HEK293 (cell line): ENCODE measurements at regions not wholly inside any gene's neighbourhood (a gene's known extent, or its start where the extent isn't known, plus 50 kb on each side); places are given as distances from the start of the nearest gene placed in this dataset.

Source experiments
- BCL11A ChIP-seq: fragments of 450-650 bp; formaldehyde crosslinking; IDR thresholded peaks from 2 replicates; pipeline ENCODE4 v1.5.1; 2016; ENCODE audit warnings: low read depth, missing biosample characterization, missing genetic modification characterization
- GFI1B ChIP-seq: fragments of 450-650 bp; formaldehyde crosslinking; IDR thresholded peaks from 2 replicates; pipeline ENCODE4 v1.5.1; 2016; ENCODE audit warnings: missing biosample characterization, missing genetic modification characterization
- GLI2 ChIP-seq: fragments of 450-650 bp; formaldehyde crosslinking; IDR thresholded peaks from 2 replicates; pipeline ENCODE4; 2017; ENCODE audit warnings: missing biosample characterization, missing genetic modification characterization, low read depth, borderline replicate concordance
- GLIS1 ChIP-seq: fragments of 450-650 bp; formaldehyde crosslinking; IDR thresholded peaks from 2 replicates; pipeline ENCODE4 v1.5.1; 2016; ENCODE audit warnings: missing biosample characterization, missing genetic modification characterization
- GLIS2 ChIP-seq: fragments of 450-650 bp; formaldehyde crosslinking; IDR thresholded peaks from 2 replicates; pipeline ENCODE4 v1.5.1; 2016; ENCODE audit warnings: missing biosample characterization, missing genetic modification characterization
- IKZF3 ChIP-seq: fragments of 450-650 bp; IDR thresholded peaks from 2 replicates; pipeline ENCODE4 v1.5.0; 2018; ENCODE audit warnings: missing biosample characterization, mild to moderate bottlenecking, missing genetic modification characterization, moderate library complexity
- SETDB1 ChIP-seq: IDR thresholded peaks from one replicate; pipeline ENCODE4 v1.6.1; 2017; ENCODE audit warnings: mild to moderate bottlenecking, low read length, moderate library complexity, mixed read lengths; ENCODE audit not compliant: insufficient read length
- SP3 ChIP-seq: fragments of 450-650 bp; formaldehyde crosslinking; IDR thresholded peaks from 2 replicates; pipeline ENCODE4 v1.5.1; 2016; ENCODE audit warnings: missing biosample characterization, missing genetic modification characterization
- YY1 ChIP-seq: fragments of 450-650 bp; formaldehyde crosslinking; IDR thresholded peaks from 2 replicates; pipeline ENCODE4 v1.5.1; 2018; ENCODE audit warnings: missing biosample characterization, missing genetic modification characterization
- ZBTB21 ChIP-seq: fragments of 450-650 bp; formaldehyde crosslinking; IDR thresholded peaks from 2 replicates; pipeline ENCODE4 v1.5.1; 2017; ENCODE audit warnings: missing biosample characterization, missing genetic modification characterization
- ZBTB44 ChIP-seq: fragments of 450-650 bp; IDR thresholded peaks from 2 replicates; pipeline ENCODE4 v1.5.1; 2018; ENCODE audit warnings: missing biosample characterization, mild to moderate bottlenecking, missing genetic modification characterization
- ZBTB6 ChIP-seq: fragments of 450-650 bp; formaldehyde crosslinking; IDR thresholded peaks from 2 replicates; pipeline ENCODE4 v1.5.1; 2017; ENCODE audit warnings: missing biosample characterization, missing genetic modification characterization
- ZEB2 ChIP-seq: fragments of 450-650 bp; formaldehyde crosslinking; IDR thresholded peaks from 2 replicates; pipeline ENCODE4 v1.5.1; 2016; ENCODE audit warnings: missing biosample characterization, missing genetic modification characterization
- ZFHX2 ChIP-seq: fragments of 450-650 bp; formaldehyde crosslinking; conservative IDR thresholded peaks from 2 replicates; pipeline ENCODE4 v1.5.1; 2016; ENCODE audit warnings: missing biosample characterization, missing genetic modification characterization
- ZFP69B ChIP-seq: fragments of 450-650 bp; formaldehyde crosslinking; IDR thresholded peaks from 2 replicates; pipeline ENCODE4 v1.5.1; 2016; ENCODE audit warnings: missing biosample characterization, missing genetic modification characterization
- ZNF10 ChIP-seq: fragments of 450-650 bp; formaldehyde crosslinking; IDR thresholded peaks from 2 replicates; pipeline ENCODE4 v1.5.1; 2017; ENCODE audit warnings: missing biosample characterization, missing genetic modification characterization
- ZNF148 ChIP-seq: fragments of 450-650 bp; formaldehyde crosslinking; IDR thresholded peaks from 2 replicates; pipeline ENCODE4 v1.5.0; 2017; ENCODE audit warnings: missing biosample characterization, missing genetic modification characterization, borderline replicate concordance
- ZNF18 ChIP-seq: fragments of 450-650 bp; formaldehyde crosslinking; IDR thresholded peaks from 2 replicates; pipeline ENCODE4 v1.5.1; 2016; ENCODE audit warnings: missing biosample characterization, missing genetic modification characterization
- ZNF404 ChIP-seq: fragments of 450-650 bp; formaldehyde crosslinking; IDR thresholded peaks from 2 replicates; pipeline ENCODE4 v1.5.1; 2017; ENCODE audit warnings: missing biosample characterization, missing genetic modification characterization
- ZNF664 ChIP-seq: fragments of 450-650 bp; formaldehyde crosslinking; IDR thresholded peaks from 2 replicates; pipeline ENCODE4 v1.5.1; 2016; ENCODE audit warnings: missing biosample characterization, missing genetic modification characterization
- ZNF692 ChIP-seq: fragments of 450-650 bp; formaldehyde crosslinking; IDR thresholded peaks from 2 replicates; pipeline ENCODE4 v1.5.1; 2016; ENCODE audit warnings: missing biosample characterization, missing genetic modification characterization
- ZSCAN30 ChIP-seq: fragments of 450-650 bp; IDR thresholded peaks from 2 replicates; pipeline ENCODE4 v1.5.1; 2018; ENCODE audit warnings: missing biosample characterization, mild to moderate bottlenecking, missing genetic modification characterization, moderate library complexity
- TF ChIP-seq, protein P1 (sequence below): fragments of 450-650 bp; formaldehyde crosslinking; IDR thresholded peaks from 2 replicates; pipeline ENCODE4 v1.5.1; 2017; ENCODE audit warnings: missing biosample characterization, missing genetic modification characterization
- TF ChIP-seq, protein P2 (sequence below): fragments of 450-650 bp; IDR thresholded peaks from 2 replicates; pipeline ENCODE4 v1.5.1; 2018; ENCODE audit warnings: missing biosample characterization, missing genetic modification characterization

DNA sequence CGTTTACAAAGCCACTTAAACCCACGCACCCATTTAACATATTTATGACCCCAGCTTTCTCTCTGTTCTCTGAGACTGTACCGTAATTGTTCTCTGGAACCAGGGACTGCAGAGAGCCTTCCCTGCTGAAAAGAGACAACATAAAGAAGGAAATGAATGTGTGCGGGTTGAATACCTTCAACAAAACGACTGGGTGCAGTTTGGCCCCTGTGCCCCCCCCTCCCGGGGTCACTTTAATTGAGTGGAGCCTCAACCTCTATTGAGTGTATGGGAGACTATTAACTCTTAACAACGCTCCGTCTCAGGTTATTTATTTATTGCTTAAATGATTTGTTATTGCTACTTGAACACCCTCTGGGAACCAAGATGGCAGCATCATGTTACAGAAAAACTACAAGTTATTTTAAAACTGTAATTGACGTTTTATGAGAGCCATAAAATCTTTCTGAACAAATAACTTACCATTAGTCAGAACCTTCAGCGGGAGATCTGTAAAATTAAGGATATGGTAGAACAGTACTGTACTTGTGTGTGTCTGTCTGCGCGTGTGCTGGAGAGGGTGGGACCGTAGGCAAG, 70.6 kb downstream of the GAS1 start (continued):
- peak; percentile 34; the same call in 1 of the 2 replicates for TF ChIP-seq ZNF692
- TF ChIP-seq ZNF148 (tag by site-specific recombination) = no peak
- TF ChIP-seq IKZF3 (tag by site-specific recombination) = 0 out of 2 replicates have a peak, but pooled peaks have one; percentile 60
- peak; percentile 50; the same call in 1 of the 2 replicates for TF ChIP-seq ZFHX2 (tag by site-specific recombination)
- TF ChIP-seq YY1 (tag by site-specific recombination) = 0 out of 2 replicates have a peak, but pooled peaks have one; percentile 34
- no peak for TF ChIP-seq SETDB1
- TF ChIP-seq BCL11A = peak; percentile 47; the same call in 1 of the 2 replicates
- TF ChIP-seq ZNF664 (tag by site-specific recombination) = peak; percentile 72
- TF ChIP-seq GLIS1 (tag by site-specific recombination) = 0 out of 2 replicates have a peak, but pooled peaks have one; percentile 14
- peak; percentile 67; the same call in 1 of the 2 replicates for TF ChIP-seq GLI2 (tag by site-specific recombination)
- TF ChIP-seq, protein P1, sequence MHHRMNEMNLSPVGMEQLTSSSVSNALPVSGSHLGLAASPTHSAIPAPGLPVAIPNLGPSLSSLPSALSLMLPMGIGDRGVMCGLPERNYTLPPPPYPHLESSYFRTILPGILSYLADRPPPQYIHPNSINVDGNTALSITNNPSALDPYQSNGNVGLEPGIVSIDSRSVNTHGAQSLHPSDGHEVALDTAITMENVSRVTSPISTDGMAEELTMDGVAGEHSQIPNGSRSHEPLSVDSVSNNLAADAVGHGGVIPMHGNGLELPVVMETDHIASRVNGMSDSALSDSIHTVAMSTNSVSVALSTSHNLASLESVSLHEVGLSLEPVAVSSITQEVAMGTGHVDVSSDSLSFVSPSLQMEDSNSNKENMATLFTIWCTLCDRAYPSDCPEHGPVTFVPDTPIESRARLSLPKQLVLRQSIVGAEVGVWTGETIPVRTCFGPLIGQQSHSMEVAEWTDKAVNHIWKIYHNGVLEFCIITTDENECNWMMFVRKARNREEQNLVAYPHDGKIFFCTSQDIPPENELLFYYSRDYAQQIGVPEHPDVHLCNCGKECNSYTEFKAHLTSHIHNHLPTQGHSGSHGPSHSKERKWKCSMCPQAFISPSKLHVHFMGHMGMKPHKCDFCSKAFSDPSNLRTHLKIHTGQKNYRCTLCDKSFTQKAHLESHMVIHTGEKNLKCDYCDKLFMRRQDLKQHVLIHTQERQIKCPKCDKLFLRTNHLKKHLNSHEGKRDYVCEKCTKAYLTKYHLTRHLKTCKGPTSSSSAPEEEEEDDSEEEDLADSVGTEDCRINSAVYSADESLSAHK = peak; percentile 64; the same call in 1 of the 2 replicates
- no peak for TF ChIP-seq SP3 (tag by site-specific recombination)
- 0 out of 2 replicates have a peak, but pooled peaks have one; percentile 39 for TF ChIP-seq ZEB2 (tag by site-specific recombination)
- TF ChIP-seq ZNF404 = no peak
- TF ChIP-seq, protein P2, sequence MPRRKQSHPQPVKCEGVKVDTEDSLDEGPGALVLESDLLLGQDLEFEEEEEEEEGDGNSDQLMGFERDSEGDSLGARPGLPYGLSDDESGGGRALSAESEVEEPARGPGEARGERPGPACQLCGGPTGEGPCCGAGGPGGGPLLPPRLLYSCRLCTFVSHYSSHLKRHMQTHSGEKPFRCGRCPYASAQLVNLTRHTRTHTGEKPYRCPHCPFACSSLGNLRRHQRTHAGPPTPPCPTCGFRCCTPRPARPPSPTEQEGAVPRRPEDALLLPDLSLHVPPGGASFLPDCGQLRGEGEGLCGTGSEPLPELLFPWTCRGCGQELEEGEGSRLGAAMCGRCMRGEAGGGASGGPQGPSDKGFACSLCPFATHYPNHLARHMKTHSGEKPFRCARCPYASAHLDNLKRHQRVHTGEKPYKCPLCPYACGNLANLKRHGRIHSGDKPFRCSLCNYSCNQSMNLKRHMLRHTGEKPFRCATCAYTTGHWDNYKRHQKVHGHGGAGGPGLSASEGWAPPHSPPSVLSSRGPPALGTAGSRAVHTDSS = no peak
- no peak for TF ChIP-seq GLIS2
- 0 out of 2 replicates have a peak, but pooled peaks have one; percentile 36 for TF ChIP-seq ZNF10 (tag by site-specific recombination)
- peak; percentile 51; the same call in 1 of the 2 replicates for TF ChIP-seq ZNF18 (tag by site-specific recombination)
- peak; percentile 44; the same call in 1 of the 2 replicates for TF ChIP-seq ZSCAN30 (tag by site-specific recombination)
- TF ChIP-seq ZBTB21 = no peak
- 0 out of 2 replicates have a peak, but pooled peaks have one; percentile 51 for TF ChIP-seq ZFP69B (tag by site-specific recombination)
- no peak; the same call in 1 of the 2 replicates for TF ChIP-seq ZBTB44
- no peak for TF ChIP-seq GFI1B (tag by site-specific recombination)
- TF ChIP-seq ZBTB6 (tag by site-specific recombination) = no peak
